ENCODE measurements at regions not wholly inside any gene's neighbourhood (a gene's known extent, or its start where the extent isn't known, plus 50 kb on each side); places are given as distances from the start of the nearest gene placed in this dataset.

GRCh38 chr5:174998131-174998730 lies 273.8 kb downstream of the MSX2 start:
- ChIA-PET POLR2A (no interaction called here), CTCF (no interaction called here)
- no peak for TF ChIP-seq ZNF121 (CRISPR knock-in tag; IDR thresholded peaks at IDR 0.05)
- TF ChIP-seq ZNF317 (CRISPR knock-in tag; IDR thresholded peaks at IDR 0.05; ENCODE audit: borderline replicate concordance, low read depth): no peak
- TF ChIP-seq, protein P1, sequence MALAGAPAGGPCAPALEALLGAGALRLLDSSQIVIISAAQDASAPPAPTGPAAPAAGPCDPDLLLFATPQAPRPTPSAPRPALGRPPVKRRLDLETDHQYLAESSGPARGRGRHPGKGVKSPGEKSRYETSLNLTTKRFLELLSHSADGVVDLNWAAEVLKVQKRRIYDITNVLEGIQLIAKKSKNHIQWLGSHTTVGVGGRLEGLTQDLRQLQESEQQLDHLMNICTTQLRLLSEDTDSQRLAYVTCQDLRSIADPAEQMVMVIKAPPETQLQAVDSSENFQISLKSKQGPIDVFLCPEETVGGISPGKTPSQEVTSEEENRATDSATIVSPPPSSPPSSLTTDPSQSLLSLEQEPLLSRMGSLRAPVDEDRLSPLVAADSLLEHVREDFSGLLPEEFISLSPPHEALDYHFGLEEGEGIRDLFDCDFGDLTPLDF (CRISPR knock-in tag; IDR thresholded peaks at IDR 0.05): no peak
- TF ChIP-seq CBFB (CRISPR knock-in tag; IDR thresholded peaks at IDR 0.05; ENCODE audit: low read depth): no peak
- TF ChIP-seq FOXJ3 (CRISPR knock-in tag; IDR thresholded peaks at IDR 0.05; ENCODE audit: borderline replicate concordance): no peak
- TF ChIP-seq, protein P2, sequence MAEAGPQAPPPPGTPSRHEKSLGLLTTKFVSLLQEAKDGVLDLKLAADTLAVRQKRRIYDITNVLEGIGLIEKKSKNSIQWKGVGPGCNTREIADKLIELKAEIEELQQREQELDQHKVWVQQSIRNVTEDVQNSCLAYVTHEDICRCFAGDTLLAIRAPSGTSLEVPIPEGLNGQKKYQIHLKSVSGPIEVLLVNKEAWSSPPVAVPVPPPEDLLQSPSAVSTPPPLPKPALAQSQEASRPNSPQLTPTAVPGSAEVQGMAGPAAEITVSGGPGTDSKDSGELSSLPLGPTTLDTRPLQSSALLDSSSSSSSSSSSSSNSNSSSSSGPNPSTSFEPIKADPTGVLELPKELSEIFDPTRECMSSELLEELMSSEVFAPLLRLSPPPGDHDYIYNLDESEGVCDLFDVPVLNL (CRISPR knock-in tag; IDR thresholded peaks at IDR 0.05; ENCODE audit: borderline replicate concordance, low read depth): no peak
- no peak for TF ChIP-seq USF1 (CRISPR knock-in tag; IDR thresholded peaks at IDR 0.05)
- TF ChIP-seq, protein P3, sequence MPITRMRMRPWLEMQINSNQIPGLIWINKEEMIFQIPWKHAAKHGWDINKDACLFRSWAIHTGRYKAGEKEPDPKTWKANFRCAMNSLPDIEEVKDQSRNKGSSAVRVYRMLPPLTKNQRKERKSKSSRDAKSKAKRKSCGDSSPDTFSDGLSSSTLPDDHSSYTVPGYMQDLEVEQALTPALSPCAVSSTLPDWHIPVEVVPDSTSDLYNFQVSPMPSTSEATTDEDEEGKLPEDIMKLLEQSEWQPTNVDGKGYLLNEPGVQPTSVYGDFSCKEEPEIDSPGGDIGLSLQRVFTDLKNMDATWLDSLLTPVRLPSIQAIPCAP (CRISPR knock-in tag; IDR thresholded peaks at IDR 0.05): no peak
- TF ChIP-seq ATF6 (CRISPR knock-in tag; IDR thresholded peaks at IDR 0.05): no peak
- TF ChIP-seq, protein P4, sequence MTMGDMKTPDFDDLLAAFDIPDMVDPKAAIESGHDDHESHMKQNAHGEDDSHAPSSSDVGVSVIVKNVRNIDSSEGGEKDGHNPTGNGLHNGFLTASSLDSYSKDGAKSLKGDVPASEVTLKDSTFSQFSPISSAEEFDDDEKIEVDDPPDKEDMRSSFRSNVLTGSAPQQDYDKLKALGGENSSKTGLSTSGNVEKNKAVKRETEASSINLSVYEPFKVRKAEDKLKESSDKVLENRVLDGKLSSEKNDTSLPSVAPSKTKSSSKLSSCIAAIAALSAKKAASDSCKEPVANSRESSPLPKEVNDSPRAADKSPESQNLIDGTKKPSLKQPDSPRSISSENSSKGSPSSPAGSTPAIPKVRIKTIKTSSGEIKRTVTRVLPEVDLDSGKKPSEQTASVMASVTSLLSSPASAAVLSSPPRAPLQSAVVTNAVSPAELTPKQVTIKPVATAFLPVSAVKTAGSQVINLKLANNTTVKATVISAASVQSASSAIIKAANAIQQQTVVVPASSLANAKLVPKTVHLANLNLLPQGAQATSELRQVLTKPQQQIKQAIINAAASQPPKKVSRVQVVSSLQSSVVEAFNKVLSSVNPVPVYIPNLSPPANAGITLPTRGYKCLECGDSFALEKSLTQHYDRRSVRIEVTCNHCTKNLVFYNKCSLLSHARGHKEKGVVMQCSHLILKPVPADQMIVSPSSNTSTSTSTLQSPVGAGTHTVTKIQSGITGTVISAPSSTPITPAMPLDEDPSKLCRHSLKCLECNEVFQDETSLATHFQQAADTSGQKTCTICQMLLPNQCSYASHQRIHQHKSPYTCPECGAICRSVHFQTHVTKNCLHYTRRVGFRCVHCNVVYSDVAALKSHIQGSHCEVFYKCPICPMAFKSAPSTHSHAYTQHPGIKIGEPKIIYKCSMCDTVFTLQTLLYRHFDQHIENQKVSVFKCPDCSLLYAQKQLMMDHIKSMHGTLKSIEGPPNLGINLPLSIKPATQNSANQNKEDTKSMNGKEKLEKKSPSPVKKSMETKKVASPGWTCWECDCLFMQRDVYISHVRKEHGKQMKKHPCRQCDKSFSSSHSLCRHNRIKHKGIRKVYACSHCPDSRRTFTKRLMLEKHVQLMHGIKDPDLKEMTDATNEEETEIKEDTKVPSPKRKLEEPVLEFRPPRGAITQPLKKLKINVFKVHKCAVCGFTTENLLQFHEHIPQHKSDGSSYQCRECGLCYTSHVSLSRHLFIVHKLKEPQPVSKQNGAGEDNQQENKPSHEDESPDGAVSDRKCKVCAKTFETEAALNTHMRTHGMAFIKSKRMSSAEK (CRISPR knock-in tag; IDR thresholded peaks at IDR 0.05; ENCODE audit: borderline replicate concordance): no peak
- TF ChIP-seq, protein P5, sequence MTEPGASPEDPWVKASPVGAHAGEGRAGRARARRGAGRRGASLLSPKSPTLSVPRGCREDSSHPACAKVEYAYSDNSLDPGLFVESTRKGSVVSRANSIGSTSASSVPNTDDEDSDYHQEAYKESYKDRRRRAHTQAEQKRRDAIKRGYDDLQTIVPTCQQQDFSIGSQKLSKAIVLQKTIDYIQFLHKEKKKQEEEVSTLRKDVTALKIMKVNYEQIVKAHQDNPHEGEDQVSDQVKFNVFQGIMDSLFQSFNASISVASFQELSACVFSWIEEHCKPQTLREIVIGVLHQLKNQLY (CRISPR knock-in tag; IDR thresholded peaks at IDR 0.05): no peak
- no peak for TF ChIP-seq EMX1 (CRISPR knock-in tag; IDR thresholded peaks at IDR 0.05)
- no peak for TF ChIP-seq SP1 (CRISPR knock-in tag; conservative IDR thresholded peaks at IDR 0.05)
- TF ChIP-seq, protein P6, sequence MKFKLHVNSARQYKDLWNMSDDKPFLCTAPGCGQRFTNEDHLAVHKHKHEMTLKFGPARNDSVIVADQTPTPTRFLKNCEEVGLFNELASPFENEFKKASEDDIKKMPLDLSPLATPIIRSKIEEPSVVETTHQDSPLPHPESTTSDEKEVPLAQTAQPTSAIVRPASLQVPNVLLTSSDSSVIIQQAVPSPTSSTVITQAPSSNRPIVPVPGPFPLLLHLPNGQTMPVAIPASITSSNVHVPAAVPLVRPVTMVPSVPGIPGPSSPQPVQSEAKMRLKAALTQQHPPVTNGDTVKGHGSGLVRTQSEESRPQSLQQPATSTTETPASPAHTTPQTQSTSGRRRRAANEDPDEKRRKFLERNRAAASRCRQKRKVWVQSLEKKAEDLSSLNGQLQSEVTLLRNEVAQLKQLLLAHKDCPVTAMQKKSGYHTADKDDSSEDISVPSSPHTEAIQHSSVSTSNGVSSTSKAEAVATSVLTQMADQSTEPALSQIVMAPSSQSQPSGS (CRISPR knock-in tag; IDR thresholded peaks at IDR 0.05; ENCODE audit: borderline replicate concordance, low read depth): no peak
- Mint-ChIP-seq H3K36me3 (peaks cover 16% of the 10 kb centered on the region), H3K27ac (no peak overlapping the region), H3K4me3 (no peak overlapping the region), H3K9me3 (peaks cover 6% of the 10 kb centered on the region), H3K4me1 (no peaks in the 10 kb centered on the region), H3K27me3 (ENCODE audit: low read depth) (peaks cover 3% of the 10 kb centered on the region; the same call in 1 of the 2 replicates)
- DNase-seq (ENCODE audit: low spot score) (no peak), ATAC-seq (no peak)

Data from WTC11 (cell line).